ENCODE measurements at regions not wholly inside any gene's neighbourhood (a gene's known extent, or its start where the extent isn't known, plus 50 kb on each side); places are given as distances from the start of the nearest gene placed in this dataset.
A peak's percentile ranks its signal among the peaks of the same experiment; 100 is the strongest.

DNA sequence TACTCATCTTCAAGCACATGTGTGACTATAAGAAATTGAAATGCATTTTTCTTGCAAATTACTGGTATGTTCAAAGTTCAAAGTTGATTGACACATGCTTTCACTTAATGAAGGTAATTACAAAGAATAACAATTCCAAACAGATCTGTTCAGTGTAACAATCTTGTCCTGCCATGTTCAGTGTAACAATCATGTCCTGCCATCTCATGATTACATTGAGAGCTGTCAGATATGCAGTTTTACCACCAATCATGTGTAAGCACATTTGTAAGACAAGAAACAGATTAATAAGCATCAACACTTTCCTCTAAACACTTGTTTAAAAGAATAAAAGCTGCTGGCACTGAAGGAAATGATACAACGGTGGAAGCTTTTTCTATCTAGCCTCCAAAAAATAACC is 80.3 kb upstream of the ZNF281 start:
- TF ChIP-seq ZNF830 (tag by site-specific recombination; IDR thresholded peaks at IDR 0.05; ENCODE audit: low read depth) = no peak
- no peak for TF ChIP-seq ZNF48 (tag by site-specific recombination; IDR thresholded peaks at IDR 0.05)
- no peak for TF ChIP-seq ZNF626 (tag by site-specific recombination; IDR thresholded peaks at IDR 0.05)
- TF ChIP-seq, protein P1, sequence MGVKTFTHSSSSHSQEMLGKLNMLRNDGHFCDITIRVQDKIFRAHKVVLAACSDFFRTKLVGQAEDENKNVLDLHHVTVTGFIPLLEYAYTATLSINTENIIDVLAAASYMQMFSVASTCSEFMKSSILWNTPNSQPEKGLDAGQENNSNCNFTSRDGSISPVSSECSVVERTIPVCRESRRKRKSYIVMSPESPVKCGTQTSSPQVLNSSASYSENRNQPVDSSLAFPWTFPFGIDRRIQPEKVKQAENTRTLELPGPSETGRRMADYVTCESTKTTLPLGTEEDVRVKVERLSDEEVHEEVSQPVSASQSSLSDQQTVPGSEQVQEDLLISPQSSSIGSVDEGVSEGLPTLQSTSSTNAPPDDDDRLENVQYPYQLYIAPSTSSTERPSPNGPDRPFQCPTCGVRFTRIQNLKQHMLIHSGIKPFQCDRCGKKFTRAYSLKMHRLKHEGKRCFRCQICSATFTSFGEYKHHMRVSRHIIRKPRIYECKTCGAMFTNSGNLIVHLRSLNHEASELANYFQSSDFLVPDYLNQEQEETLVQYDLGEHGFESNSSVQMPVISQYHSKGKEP (tag by site-specific recombination; IDR thresholded peaks at IDR 0.05) = 0 out of 2 replicates have a peak, but pooled peaks have one; percentile 3
- peak; percentile 47; the same call in 1 of the 2 replicates for TF ChIP-seq ZNF600 (tag by site-specific recombination; IDR thresholded peaks at IDR 0.05)
- TF ChIP-seq MYNN (tag by site-specific recombination; IDR thresholded peaks at IDR 0.05; ENCODE audit: borderline replicate concordance) = no peak
- ChIA-PET CTCF (interaction anchor here (0.5 to 2.7 kb wide), 13 partner anchors 9 to 805 kb away, joined by 3 to 23 read pairs (median 4); no protein-coding TSS in a partner anchor), POLR2A (no interaction called here)
- H3K36me3 ChIP-seq (ENCODE audit: control insufficient read depth in 2 of 2, insufficient read depth in 1 of 2, low read length in 2 of 2) = no peaks in the 10 kb centered on the region
- H3K4me3 ChIP-seq (ENCODE audit: low read depth, low read length) = no peak overlapping the region
- H3K27ac ChIP-seq (ENCODE audit: extremely low read depth, low read depth, low read length) = no peak overlapping the region
- peaks cover 3% of the 10 kb centered on the region; the same call in 1 of the 2 replicates for H3K4me1 ChIP-seq (ENCODE audit: control insufficient read depth, insufficient read depth, low read length)
- H3K9me3 ChIP-seq (ENCODE audit: control insufficient read depth, insufficient read depth, low read depth, low read length) = no peaks in the 10 kb centered on the region

DNA sequence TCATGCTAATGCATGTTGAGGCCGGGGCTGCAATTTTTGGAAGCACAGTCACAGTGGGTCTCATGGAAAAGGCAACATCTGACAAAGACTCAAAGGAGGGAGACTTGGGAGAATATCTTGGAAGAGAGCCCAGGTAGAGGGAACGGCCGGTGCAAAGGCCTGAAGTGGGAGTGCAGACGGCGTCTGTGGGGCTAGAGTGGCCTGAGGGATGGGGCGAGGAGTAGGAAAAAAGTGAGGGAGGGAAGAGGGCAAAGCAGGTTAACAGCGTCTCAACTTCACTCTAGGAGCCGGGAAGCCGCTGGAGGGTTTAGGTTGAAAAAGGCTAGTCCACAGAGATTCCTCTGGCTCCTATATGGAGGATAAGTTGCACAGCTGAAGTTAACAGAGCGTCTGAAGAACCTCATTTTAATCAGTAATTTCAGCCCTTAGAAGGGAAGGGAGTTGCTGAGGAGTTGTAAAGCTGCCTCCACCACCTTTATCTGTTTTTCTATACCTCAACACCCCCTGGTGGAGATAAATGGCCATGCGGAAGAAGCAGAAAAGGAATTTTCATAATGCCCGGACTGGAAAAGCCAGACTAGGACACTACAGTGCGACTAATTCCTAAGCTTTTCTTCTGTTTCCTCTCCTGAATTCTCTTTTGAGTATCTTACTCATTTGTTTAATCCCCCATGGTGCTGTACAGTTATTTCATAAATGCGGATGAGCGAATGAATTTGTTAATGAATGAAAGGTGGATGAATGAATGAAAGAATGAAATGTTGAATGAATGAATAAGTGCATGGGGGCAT is 78.7 kb upstream of the ZNF281 start:
- no peaks in the 10 kb centered on the region for H3K9me3 ChIP-seq (ENCODE audit: control insufficient read depth, insufficient read depth, low read depth, low read length)
- H3K27ac ChIP-seq (ENCODE audit: extremely low read depth, low read depth, low read length) = peak overlapping the region; percentile 45; the same call in 1 of the 2 replicates
- CTCF ChIA-PET = interaction anchor here (0.6 to 2.2 kb wide), 26 partner anchors 11 to 1398 kb away, joined by 3 to 22 read pairs (median 3); no protein-coding TSS in a partner anchor
- H3K4me3 ChIP-seq (ENCODE audit: low read depth, low read length) = no peak overlapping the region
- H3K4me1 ChIP-seq (ENCODE audit: control insufficient read depth, insufficient read depth, low read length) = peaks cover 8% of the 10 kb centered on the region; the same call in 1 of the 2 replicates
- POLR2A ChIA-PET = no interaction called here
- no peaks in the 10 kb centered on the region for H3K36me3 ChIP-seq (ENCODE audit: control insufficient read depth in 2 of 2, insufficient read depth in 1 of 2, low read length in 2 of 2)
- TF ChIP-seq ZSCAN16 (tag by site-specific recombination; IDR thresholded peaks at IDR 0.05) = peak; percentile 94
- TF ChIP-seq WT1 (tag by site-specific recombination; IDR thresholded peaks at IDR 0.05) = no peak; the same call in none of the 2 replicates
- no peak for TF ChIP-seq ZNF114 (tag by site-specific recombination; IDR thresholded peaks at IDR 0.05)
- no peak for TF ChIP-seq MYNN (tag by site-specific recombination; IDR thresholded peaks at IDR 0.05; ENCODE audit: borderline replicate concordance)
- TF ChIP-seq, protein P2, sequence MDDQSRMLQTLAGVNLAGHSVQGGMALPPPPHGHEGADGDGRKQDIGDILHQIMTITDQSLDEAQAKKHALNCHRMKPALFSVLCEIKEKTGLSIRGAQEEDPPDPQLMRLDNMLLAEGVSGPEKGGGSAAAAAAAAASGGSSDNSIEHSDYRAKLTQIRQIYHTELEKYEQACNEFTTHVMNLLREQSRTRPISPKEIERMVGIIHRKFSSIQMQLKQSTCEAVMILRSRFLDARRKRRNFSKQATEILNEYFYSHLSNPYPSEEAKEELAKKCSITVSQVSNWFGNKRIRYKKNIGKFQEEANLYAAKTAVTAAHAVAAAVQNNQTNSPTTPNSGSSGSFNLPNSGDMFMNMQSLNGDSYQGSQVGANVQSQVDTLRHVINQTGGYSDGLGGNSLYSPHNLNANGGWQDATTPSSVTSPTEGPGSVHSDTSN (CRISPR knock-in tag; IDR thresholded peaks at IDR 0.05) = no peak
- TF ChIP-seq ZNF266 (tag by site-specific recombination; IDR thresholded peaks at IDR 0.05; ENCODE audit: low read depth) = no peak
- no peak for TF ChIP-seq ZNF184 (tag by site-specific recombination; IDR thresholded peaks at IDR 0.05)
- peak; percentile 49; the same call in 1 of the 2 replicates for TF ChIP-seq ZNF623 (tag by site-specific recombination; IDR thresholded peaks at IDR 0.05)
- TF ChIP-seq, protein P3, sequence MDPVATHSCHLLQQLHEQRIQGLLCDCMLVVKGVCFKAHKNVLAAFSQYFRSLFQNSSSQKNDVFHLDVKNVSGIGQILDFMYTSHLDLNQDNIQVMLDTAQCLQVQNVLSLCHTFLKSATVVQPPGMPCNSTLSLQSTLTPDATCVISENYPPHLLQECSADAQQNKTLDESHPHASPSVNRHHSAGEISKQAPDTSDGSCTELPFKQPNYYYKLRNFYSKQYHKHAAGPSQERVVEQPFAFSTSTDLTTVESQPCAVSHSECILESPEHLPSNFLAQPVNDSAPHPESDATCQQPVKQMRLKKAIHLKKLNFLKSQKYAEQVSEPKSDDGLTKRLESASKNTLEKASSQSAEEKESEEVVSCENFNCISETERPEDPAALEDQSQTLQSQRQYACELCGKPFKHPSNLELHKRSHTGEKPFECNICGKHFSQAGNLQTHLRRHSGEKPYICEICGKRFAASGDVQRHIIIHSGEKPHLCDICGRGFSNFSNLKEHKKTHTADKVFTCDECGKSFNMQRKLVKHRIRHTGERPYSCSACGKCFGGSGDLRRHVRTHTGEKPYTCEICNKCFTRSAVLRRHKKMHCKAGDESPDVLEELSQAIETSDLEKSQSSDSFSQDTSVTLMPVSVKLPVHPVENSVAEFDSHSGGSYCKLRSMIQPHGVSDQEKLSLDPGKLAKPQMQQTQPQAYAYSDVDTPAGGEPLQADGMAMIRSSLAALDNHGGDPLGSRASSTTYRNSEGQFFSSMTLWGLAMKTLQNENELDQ (tag by site-specific recombination; IDR thresholded peaks at IDR 0.05; ENCODE audit: low read depth) = no peak
- no peak for TF ChIP-seq ZFHX2 (tag by site-specific recombination; conservative IDR thresholded peaks at IDR 0.05)
- TF ChIP-seq, protein P4, sequence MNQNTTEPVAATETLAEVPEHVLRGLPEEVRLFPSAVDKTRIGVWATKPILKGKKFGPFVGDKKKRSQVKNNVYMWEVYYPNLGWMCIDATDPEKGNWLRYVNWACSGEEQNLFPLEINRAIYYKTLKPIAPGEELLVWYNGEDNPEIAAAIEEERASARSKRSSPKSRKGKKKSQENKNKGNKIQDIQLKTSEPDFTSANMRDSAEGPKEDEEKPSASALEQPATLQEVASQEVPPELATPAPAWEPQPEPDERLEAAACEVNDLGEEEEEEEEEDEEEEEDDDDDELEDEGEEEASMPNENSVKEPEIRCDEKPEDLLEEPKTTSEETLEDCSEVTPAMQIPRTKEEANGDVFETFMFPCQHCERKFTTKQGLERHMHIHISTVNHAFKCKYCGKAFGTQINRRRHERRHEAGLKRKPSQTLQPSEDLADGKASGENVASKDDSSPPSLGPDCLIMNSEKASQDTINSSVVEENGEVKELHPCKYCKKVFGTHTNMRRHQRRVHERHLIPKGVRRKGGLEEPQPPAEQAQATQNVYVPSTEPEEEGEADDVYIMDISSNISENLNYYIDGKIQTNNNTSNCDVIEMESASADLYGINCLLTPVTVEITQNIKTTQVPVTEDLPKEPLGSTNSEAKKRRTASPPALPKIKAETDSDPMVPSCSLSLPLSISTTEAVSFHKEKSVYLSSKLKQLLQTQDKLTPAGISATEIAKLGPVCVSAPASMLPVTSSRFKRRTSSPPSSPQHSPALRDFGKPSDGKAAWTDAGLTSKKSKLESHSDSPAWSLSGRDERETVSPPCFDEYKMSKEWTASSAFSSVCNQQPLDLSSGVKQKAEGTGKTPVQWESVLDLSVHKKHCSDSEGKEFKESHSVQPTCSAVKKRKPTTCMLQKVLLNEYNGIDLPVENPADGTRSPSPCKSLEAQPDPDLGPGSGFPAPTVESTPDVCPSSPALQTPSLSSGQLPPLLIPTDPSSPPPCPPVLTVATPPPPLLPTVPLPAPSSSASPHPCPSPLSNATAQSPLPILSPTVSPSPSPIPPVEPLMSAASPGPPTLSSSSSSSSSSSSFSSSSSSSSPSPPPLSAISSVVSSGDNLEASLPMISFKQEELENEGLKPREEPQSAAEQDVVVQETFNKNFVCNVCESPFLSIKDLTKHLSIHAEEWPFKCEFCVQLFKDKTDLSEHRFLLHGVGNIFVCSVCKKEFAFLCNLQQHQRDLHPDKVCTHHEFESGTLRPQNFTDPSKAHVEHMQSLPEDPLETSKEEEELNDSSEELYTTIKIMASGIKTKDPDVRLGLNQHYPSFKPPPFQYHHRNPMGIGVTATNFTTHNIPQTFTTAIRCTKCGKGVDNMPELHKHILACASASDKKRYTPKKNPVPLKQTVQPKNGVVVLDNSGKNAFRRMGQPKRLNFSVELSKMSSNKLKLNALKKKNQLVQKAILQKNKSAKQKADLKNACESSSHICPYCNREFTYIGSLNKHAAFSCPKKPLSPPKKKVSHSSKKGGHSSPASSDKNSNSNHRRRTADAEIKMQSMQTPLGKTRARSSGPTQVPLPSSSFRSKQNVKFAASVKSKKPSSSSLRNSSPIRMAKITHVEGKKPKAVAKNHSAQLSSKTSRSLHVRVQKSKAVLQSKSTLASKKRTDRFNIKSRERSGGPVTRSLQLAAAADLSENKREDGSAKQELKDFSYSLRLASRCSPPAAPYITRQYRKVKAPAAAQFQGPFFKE (tag by site-specific recombination; IDR thresholded peaks at IDR 0.05; ENCODE audit: borderline replicate concordance) = no peak
- no peak for TF ChIP-seq ZNF302 (tag by site-specific recombination; IDR thresholded peaks at IDR 0.05; ENCODE audit: low read depth)
- no peak for TF ChIP-seq ZFP3 (tag by site-specific recombination; IDR thresholded peaks at IDR 0.05; ENCODE audit: low read depth)
- no peak for TF ChIP-seq ZNF621 (tag by site-specific recombination; IDR thresholded peaks at IDR 0.05)

Measured in HEK293 (cell line).